ENCODE measurements at regions not wholly inside any gene's neighbourhood (a gene's known extent, or its start where the extent isn't known, plus 50 kb on each side); places are given as distances from the start of the nearest gene placed in this dataset.

GRCh38 chr6:144617191-144617590 lies 332.1 kb downstream of the UTRN start:
- TF ChIP-seq, protein P1, sequence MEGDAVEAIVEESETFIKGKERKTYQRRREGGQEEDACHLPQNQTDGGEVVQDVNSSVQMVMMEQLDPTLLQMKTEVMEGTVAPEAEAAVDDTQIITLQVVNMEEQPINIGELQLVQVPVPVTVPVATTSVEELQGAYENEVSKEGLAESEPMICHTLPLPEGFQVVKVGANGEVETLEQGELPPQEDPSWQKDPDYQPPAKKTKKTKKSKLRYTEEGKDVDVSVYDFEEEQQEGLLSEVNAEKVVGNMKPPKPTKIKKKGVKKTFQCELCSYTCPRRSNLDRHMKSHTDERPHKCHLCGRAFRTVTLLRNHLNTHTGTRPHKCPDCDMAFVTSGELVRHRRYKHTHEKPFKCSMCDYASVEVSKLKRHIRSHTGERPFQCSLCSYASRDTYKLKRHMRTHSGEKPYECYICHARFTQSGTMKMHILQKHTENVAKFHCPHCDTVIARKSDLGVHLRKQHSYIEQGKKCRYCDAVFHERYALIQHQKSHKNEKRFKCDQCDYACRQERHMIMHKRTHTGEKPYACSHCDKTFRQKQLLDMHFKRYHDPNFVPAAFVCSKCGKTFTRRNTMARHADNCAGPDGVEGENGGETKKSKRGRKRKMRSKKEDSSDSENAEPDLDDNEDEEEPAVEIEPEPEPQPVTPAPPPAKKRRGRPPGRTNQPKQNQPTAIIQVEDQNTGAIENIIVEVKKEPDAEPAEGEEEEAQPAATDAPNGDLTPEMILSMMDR (IDR thresholded peaks at IDR 0.05): no peak
- no peak for TF ChIP-seq POLR2AphosphoS5 (IDR thresholded peaks at IDR 0.05; ENCODE audit: insufficient read depth in 1 of 2, low read depth in 1 of 2)

Data from vagina (tissue), 2 donors.